SK-N-SH treated with all-trans-retinoic acid at 6 μM for 48 hours (cell line): ENCODE measurements at regions not wholly inside any gene's neighbourhood (a gene's known extent, or its start where the extent isn't known, plus 50 kb on each side); places are given as distances from the start of the nearest gene placed in this dataset.

Experiments used
- ARNTL ChIP-seq: fragments of 450-650 bp; formaldehyde crosslinking; IDR thresholded peaks from 2 replicates; pipeline ENCODE4 v1.5.0; 2020; ENCODE audit warnings: low read depth, mild to moderate bottlenecking, moderate library complexity, borderline replicate concordance
- CSDC2 ChIP-seq: fragments of 250-450 bp; sonication (Bioruptor Pico); IDR thresholded peaks from 2 replicates; pipeline ENCODE4 v1.5.0; 2020; ENCODE audit warnings: mild to moderate bottlenecking, moderate library complexity
- CSRNP3 ChIP-seq: fragments of 250-450 bp; sonication (Bioruptor Pico); IDR thresholded peaks from 2 replicates; pipeline ENCODE4 v1.5.1; 2021; ENCODE audit warnings: mild to moderate bottlenecking, moderate library complexity
- ESRRG ChIP-seq: fragments of 250-450 bp; sonication (Bioruptor Pico); IDR thresholded peaks from 2 replicates; pipeline ENCODE4 v1.6.1; 2021; ENCODE audit warnings: mild to moderate bottlenecking
- PATZ1 ChIP-seq: fragments of 250-450 bp; sonication (Bioruptor Pico); IDR thresholded peaks from 2 replicates; pipeline ENCODE4 v1.8.0; 2020; ENCODE audit warnings: mild to moderate bottlenecking, moderate library complexity, borderline replicate concordance
- SNAI2 ChIP-seq: fragments of 250-450 bp; sonication (Bioruptor Pico); IDR thresholded peaks from 2 replicates; pipeline ENCODE4 v1.5.0; 2020; ENCODE audit warnings: mild to moderate bottlenecking, moderate library complexity
- TOX ChIP-seq: fragments of 250-450 bp; sonication (Bioruptor Pico); IDR thresholded peaks from 2 replicates; pipeline ENCODE4 v1.8.0; 2021; ENCODE audit warnings: mild to moderate bottlenecking, moderate library complexity, borderline replicate concordance
- ZC3H10 ChIP-seq: fragments of 250-450 bp; sonication (Bioruptor Pico); IDR thresholded peaks from 2 replicates; pipeline ENCODE4 v1.5.1; 2021; ENCODE audit warnings: mild to moderate bottlenecking, moderate library complexity

GRCh38 chr2:53549497-53549896 lies 218.1 kb upstream of the CHAC2 start:
- TF ChIP-seq CSDC2 (CRISPR knock-in tag) = no peak
- no peak for TF ChIP-seq ZC3H10 (CRISPR knock-in tag)
- TF ChIP-seq ARNTL (CRISPR knock-in tag) = no peak
- no peak for TF ChIP-seq ESRRG (CRISPR knock-in tag)
- TF ChIP-seq TOX (CRISPR knock-in tag) = no peak
- no peak for TF ChIP-seq CSRNP3 (CRISPR knock-in tag)
- no peak for TF ChIP-seq SNAI2 (CRISPR knock-in tag)
- TF ChIP-seq PATZ1 = no peak
